GM10248 (cell line): ENCODE measurements at regions not wholly inside any gene's neighbourhood (a gene's known extent, or its start where the extent isn't known, plus 50 kb on each side); places are given as distances from the start of the nearest gene placed in this dataset.

ENCODE experiments used
- CTCF ChIA-PET: fragments of 300-600 bp; sonication (Branson Sonifier 250); formaldehyde crosslinking; extraction: SDS; loops from one replicate; lab custom pipeline; 2021; ENCODE audit warnings: antibody characterized with exemption; lab: Yijun Ruan, JAX
- POLR2A ChIA-PET: fragments of 350-650 bp; sonication (Branson Sonifier 250); formaldehyde crosslinking; extraction: SDS; loops from one replicate; lab custom pipeline; 2020; ENCODE audit warnings: antibody characterized with exemption; lab: Yijun Ruan, JAX
- DNase-seq: peaks from one replicate; pipeline ENCODE4 v3.0.0; 2012; ENCODE audit errors: extremely low spot score
- TF ChIP-seq, protein P1 (sequence below): IDR thresholded peaks from 2 replicates; pipeline ENCODE4 v1.5.1; 2012; ENCODE audit warnings: mild to moderate bottlenecking, low read depth; ENCODE audit errors: extremely low read depth, missing control alignments, control extremely low read depth

- POLR2A ChIA-PET: no interaction called here
- DNase-seq: no peak
- TF ChIP-seq, protein P1, sequence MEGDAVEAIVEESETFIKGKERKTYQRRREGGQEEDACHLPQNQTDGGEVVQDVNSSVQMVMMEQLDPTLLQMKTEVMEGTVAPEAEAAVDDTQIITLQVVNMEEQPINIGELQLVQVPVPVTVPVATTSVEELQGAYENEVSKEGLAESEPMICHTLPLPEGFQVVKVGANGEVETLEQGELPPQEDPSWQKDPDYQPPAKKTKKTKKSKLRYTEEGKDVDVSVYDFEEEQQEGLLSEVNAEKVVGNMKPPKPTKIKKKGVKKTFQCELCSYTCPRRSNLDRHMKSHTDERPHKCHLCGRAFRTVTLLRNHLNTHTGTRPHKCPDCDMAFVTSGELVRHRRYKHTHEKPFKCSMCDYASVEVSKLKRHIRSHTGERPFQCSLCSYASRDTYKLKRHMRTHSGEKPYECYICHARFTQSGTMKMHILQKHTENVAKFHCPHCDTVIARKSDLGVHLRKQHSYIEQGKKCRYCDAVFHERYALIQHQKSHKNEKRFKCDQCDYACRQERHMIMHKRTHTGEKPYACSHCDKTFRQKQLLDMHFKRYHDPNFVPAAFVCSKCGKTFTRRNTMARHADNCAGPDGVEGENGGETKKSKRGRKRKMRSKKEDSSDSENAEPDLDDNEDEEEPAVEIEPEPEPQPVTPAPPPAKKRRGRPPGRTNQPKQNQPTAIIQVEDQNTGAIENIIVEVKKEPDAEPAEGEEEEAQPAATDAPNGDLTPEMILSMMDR: no peak
- CTCF ChIA-PET: interaction anchor here (0.8 kb wide), 1 partner anchor 12 kb away, joined by 4 read pairs; no protein-coding TSS in a partner anchor
Observed at GRCh38 chr2:215687149-215688031, 251.5 kb upstream of the FN1 start.

DNA sequence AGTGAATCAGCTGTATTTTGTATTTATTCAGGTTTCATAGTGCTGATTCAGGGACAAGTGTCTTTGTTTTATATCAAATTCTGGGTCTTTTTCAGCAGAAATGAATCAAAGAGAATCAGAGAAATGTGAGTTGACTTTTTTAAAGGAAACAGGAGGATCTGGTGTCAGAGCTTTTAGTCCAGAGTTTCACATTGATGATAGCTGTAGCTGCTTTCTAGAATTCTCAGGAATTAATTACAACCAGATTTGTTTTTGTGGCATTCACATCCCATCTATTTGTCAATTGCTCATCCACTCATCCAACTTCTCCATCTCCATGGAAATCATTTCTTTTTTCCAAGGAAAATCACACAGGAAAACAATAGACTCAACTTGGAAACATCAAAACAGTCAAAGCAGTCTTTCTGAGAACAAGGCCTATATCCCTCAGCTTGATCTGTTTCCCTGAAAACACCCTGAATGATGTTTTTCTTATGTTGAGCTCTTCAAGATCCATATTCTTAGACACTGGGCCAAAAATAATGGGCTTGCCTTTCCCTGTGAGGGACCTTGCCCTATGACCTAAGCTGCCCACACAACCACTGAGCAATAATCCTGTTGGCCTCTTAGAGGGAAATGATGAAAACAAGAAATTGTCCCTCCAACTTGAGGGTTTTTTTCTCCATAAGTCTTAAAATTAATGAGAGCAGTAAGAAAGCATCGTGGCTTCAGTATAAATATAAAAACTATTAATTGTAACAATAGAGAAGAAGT is 249.5 kb upstream of the FN1 start:
- ChIA-PET CTCF (interaction anchor here (1.1 kb wide), 1 partner anchor 46 kb away, joined by 3 read pairs; no protein-coding TSS in a partner anchor), POLR2A (no interaction called here)
- no peak for DNase-seq
- TF ChIP-seq, protein P1: no peak

- CTCF ChIA-PET: interaction anchor here (1.1 kb wide), 1 partner anchor 46 kb away, joined by 3 read pairs; no protein-coding TSS in a partner anchor
- no peak for DNase-seq
- TF ChIP-seq, protein P1: no peak
- POLR2A ChIA-PET: no interaction called here
Observed at GRCh38 chr2:215684448-215685237, 248.8 kb upstream of the FN1 start.

- POLR2A ChIA-PET: no interaction called here
- TF ChIP-seq, protein P1: no peak
- CTCF ChIA-PET: interaction anchor here (1.3 kb wide), 1 partner anchor 33 kb away, joined by 3 read pairs; no protein-coding TSS in a partner anchor
Observed at GRCh38 chr2:215683295-215683694, 247.4 kb upstream of the FN1 start.

DNA sequence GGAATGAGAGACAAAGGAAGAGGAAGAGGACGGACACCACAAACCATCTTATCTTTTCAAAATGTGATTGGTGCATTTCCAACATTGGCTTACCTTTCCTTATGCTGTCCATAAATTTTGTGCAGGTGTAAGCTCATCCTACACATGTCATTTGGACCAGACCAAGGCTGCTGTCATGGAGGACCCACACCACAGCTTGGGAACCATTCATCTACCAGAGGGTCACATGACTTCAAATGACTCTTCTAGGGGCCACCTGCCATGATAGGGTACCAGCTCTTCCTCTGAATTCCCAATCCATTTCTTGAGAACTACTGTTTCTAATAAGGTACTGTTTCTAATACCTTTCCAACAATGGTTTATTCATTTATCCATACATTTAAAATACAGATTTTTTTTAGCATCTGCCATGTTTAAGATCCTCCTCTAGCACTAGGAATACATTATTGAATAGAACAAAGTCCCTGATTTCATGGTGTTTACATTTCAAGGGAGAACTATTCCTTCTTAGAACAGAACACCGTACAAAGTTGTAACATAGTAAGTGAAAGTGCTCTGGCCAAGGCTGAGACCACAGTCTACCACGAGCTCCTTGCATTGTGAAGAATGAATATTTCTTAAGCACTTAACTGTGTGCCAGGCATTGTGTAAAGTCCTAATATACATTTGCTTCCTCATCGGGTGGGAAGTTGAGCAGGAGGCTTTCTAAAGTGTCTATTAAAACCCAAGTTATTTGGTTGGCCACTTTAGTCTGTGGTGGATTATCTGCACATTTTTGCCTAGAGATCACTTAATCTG is 246.1 kb upstream of the FN1 start:
- CTCF ChIA-PET: no interaction called here
- no peak for DNase-seq

More at GRCh38 chr2:215683295-215683694, 247.4 kb upstream of the FN1 start:
- no peak for DNase-seq

More for the DNA sequence above, 246.1 kb upstream of the FN1 start:
- POLR2A ChIA-PET: no interaction called here
- TF ChIP-seq, protein P1: no peak
